ENCODE measurements at regions not wholly inside any gene's neighbourhood (a gene's known extent, or its start where the extent isn't known, plus 50 kb on each side); places are given as distances from the start of the nearest gene placed in this dataset.
"Not testable (repeated sequence)": the region's sequence is repeated elsewhere in the genome, so short reads cannot be mapped to it uniquely, and the experiment has no call there.

DNA sequence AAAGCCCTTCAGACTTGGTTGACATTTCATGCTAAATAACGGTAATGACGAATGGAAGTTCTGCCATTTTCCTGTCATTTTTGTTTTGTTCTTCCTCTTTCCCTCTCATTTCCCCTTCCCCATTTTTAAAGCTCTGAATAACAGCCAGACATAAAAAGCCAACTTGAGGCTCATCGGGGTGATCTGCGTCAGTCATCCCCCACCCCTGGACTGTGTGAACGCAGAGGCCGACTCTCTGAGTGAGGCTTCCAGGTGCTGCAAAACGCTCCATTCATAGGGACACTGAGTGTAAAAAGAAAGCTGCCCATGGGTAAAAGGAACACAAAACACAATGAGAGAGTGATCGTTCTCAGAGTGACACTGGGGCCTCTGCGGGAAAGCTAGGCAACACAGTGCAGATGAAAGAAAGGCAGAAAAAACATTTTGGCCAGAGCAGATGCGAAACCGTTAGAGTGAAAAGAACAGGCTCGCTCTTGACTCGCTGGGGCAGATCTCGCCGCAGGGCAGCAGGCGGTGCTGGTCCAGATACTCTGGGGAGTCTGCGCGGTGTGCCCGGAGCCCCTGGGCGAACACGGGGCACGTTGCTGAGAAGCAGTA, 684.8 kb downstream of the QKI start:
- DNase-seq (ENCODE audit: extremely low read depth in 1 of 11, low read depth in 9 of 11, low spot score in 4 of 11) = no peak

GRCh38 chr6:164098857-164099267, 684.3 kb downstream of the QKI start:
- DNase-seq (ENCODE audit: extremely low read depth in 1 of 11, low read depth in 9 of 11, low spot score in 4 of 11) = no peak

DNA sequence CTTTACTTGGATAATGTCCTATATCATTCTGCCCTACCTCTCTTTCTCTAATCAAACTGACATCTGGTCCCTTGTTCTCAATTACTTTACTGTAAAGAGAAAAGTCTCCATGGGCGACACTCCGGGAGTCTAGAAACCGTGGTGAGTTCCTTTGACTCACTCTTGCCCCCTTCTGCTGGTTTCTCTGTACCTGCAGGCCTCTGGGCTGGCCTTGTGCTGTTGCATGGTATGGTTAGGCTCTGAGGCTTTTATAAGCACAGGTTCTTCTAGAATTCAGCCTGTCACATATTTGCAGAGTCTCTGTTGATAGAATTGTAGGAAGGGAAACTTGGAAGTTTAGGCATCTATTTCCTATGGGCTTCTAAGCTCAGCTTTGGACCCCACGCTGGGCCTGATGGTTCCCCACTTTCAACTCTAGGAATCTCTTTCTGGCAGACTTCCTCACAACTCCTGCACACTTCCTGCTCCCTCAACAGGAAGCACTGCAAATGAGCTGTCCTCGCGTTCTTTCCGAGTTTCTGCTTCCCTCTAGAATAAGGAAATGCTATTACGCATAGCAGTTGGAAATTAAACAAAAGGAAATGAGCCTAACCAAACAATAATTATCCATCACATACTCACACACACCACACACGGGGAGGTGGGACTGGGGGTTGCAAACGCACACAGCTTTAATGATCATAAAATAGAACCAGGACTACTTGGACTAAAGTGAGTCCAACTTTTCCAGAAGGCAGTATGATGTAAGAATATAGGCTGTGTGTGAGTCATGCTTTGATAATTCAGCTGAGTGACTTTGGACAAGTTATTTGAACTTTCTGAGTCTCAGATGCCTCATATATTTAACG, 683.3 kb downstream of the QKI start:
- no peak for DNase-seq (ENCODE audit: extremely low read depth in 1 of 11, low read depth in 9 of 11, low spot score in 4 of 11)

- no peak for DNase-seq (ENCODE audit: extremely low read depth in 1 of 11, low read depth in 9 of 11, low spot score in 4 of 11)
Observed at GRCh38 chr6:164097056-164097455, 682.5 kb downstream of the QKI start.

- DNase-seq (ENCODE audit: extremely low read depth in 1 of 11, low read depth in 9 of 11, low spot score in 4 of 11) = no peak
Observed at GRCh38 chr6:164095056-164095455, 680.5 kb downstream of the QKI start.

- DNase-seq (ENCODE audit: extremely low read depth in 1 of 11, low read depth in 9 of 11, low spot score in 4 of 11) = no peak
Observed at GRCh38 chr6:164087870-164088269, 673.4 kb downstream of the QKI start.

- no peak for DNase-seq (ENCODE audit: extremely low read depth in 1 of 11, low read depth in 9 of 11, low spot score in 4 of 11)
Observed at GRCh38 chr6:164087211-164087610, 672.7 kb downstream of the QKI start.

DNA sequence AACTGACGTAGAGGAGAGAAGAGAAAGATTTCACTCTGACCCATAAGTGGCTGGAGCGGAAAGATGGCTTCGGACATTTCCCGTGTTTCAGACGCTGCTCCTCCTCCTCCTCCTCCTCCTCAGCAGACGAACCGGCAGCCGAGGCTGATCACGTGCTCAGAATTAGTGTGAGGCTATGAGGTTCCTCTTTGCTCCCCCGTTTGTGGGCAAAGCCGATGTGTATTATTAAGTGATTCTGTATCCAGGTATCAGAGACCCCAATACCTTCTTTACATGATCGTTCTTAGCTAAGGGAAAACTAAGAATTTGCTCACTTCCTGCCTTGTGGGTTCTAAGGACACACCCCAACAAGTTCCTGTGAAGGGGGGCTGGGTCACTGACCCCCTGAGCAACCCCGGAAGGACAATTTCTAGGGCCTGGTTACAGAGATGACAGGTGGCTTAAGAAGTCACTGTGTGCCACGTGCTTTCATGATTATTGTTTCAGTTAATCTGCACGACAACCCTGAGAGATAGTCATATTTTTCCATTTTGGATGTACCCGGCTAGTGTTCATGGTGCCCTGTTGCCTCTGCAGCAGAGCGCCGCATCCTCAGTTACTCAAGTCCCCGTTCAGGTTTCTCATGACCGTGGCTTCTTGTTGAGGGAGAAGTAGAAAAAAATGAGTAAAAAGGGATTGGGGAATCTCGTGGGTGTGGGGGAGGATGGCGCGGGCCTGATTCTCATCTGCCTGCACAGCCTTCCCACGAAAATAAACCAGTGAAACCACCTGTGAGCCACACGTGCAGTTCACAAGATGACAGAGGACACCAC, 671.8 kb downstream of the QKI start:
- no peak for DNase-seq (ENCODE audit: extremely low read depth in 1 of 11, low read depth in 9 of 11, low spot score in 4 of 11)

GRCh38 chr6:164085091-164086075, 670.9 kb downstream of the QKI start:
- peak in 1 of 11 donors; percentile 17 for DNase-seq (ENCODE audit: extremely low read depth in 1 of 11, low read depth in 9 of 11, low spot score in 4 of 11)

- no peak for DNase-seq (ENCODE audit: extremely low read depth in 1 of 11, low read depth in 9 of 11, low spot score in 4 of 11)
Observed at GRCh38 chr6:164079275-164079600, 664.7 kb downstream of the QKI start.

- DNase-seq (ENCODE audit: extremely low read depth in 1 of 11, low read depth in 9 of 11, low spot score in 4 of 11) = no peak
Observed at GRCh38 chr6:164078532-164079274, 664.2 kb downstream of the QKI start.

DNA sequence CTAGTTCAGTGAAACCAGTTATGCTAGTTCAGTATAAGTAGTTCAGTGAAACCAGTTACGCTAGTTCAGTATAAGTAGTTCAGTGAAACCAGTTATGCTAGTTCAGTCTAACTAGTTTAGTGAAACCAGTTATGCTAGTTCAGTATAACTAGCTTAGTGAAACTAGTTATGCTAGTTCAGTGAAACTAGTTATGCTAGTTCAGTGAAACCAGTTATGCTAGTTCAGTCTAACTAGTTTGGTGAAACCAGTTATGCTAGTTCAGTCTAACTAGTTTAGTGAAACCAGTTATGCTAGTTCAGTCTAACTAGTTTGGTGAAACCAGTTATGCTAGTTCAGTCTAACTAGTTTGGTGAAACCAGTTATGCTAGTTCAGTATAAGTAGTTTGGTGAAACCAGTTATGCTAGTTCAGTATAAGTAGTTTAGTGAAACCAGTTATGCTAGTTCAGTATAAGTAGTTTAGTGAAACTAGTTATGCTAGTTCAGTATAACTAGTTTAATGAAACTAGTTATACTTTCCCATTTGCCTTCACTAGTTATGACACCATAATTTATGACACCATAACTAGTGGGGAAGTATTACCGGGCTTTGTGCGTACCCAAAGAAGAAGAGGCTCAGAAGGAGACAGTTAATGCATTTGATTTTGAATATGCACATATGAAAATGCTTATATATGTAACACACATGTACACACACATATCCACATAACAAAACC, 662.5 kb downstream of the QKI start:
- DNase-seq (ENCODE audit: extremely low read depth in 1 of 11, low read depth in 9 of 11, low spot score in 4 of 11) = not testable (repeated sequence)

GRCh38 chr6:164075981-164076615, 661.6 kb downstream of the QKI start:
- DNase-seq (ENCODE audit: extremely low read depth in 1 of 11, low read depth in 9 of 11, low spot score in 4 of 11) = no peak

DNA sequence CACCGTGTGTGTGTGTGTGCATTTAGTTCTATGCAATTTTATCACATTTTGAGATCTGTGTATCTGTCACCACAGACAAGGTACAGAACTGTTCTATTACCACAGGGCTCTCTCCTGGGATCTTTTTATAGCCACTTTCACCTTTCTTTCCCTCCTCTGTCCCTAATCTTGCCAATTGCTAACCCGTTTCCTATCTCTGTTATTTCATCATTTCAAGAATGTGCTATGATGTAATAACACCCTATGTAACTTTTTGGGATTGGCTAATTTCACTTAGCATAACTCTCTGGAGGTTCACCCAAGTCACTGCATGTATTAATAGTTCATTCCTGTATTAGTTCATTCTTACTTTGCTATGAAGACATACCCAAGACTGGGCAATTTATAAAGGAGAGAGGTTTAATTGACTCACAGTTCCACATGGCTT, 657.7 kb downstream of the QKI start:
- no peak for DNase-seq (ENCODE audit: extremely low read depth in 1 of 11, low read depth in 9 of 11, low spot score in 4 of 11)

DNA sequence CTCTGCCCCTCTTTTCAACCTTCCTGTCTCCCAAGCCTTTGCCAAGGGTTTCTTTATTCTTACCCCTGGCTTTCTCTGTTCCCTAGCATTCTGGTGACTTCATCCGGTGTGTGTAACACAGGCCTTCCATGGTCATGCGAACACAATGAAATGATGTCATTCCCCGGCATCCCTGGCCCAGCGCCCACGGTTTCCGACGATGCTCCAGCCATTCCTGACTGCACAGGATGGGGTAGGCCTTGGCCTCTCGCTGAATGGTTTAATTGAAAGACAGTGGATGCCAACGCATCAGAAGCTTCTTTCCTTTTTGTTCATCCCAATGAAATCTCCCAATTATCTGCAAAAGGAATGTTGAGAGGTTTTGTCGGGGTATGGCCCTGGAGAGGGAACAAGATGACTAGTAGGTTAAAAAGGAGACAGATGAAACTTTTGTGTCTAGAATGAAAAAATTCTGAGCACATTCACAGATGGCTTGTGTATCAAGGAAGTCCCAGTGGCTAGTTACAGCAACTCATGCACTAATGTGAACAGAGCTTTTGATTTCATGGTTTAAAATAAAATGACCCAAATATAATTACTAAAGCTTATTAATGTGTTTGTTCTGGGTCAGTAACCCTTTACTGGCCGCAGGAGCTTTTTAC, 655.0 kb downstream of the QKI start:
- peak in 4 of 11 donors; percentile 2 to 13 (median 10) for DNase-seq (ENCODE audit: extremely low read depth in 1 of 11, low read depth in 9 of 11, low spot score in 4 of 11)

- no peak for DNase-seq (ENCODE audit: extremely low read depth in 1 of 11, low read depth in 9 of 11, low spot score in 4 of 11)
Observed at GRCh38 chr6:164068527-164068926, 654.0 kb downstream of the QKI start.

GRCh38 chr6:164066766-164067165, 652.2 kb downstream of the QKI start:
- no peak for DNase-seq (ENCODE audit: extremely low read depth in 1 of 11, low read depth in 9 of 11, low spot score in 4 of 11)

Data from renal cortex interstitium (tissue), 11 donors.